Astrocyte (in vitro differentiated cells and primary cell): ENCODE measurements at regions not wholly inside any gene's neighbourhood (a gene's known extent, or its start where the extent isn't known, plus 50 kb on each side); places are given as distances from the start of the nearest gene placed in this dataset.

Experiments
- CTCF ChIP-seq: IDR thresholded peaks from 2 replicates; pipeline ENCODE4 v1.5.1; 2011; ENCODE audit warnings: low read depth, mild to moderate bottlenecking, inconsistent platforms, low read length, moderate library complexity; ENCODE audit not compliant: insufficient read depth
- EZH2 ChIP-seq: IDR thresholded peaks from 2 replicates; pipeline ENCODE4 v1.6.1; 2012; ENCODE audit warnings: mild to moderate bottlenecking, low read length, inconsistent platforms; ENCODE audit not compliant: insufficient read depth

- TF ChIP-seq CTCF (no peak), EZH2 (no peak)
Measured at GRCh38 chr14:65976761-65977404, 509.3 kb upstream of the CCDC196 start.
